ENCODE measurements at regions not wholly inside any gene's neighbourhood (a gene's known extent, or its start where the extent isn't known, plus 50 kb on each side); places are given as distances from the start of the nearest gene placed in this dataset.
"Not testable (repeated sequence)": the region's sequence is repeated elsewhere in the genome, so short reads cannot be mapped to it uniquely, and the experiment has no call there.

- no peak overlapping the region for H3K27ac ChIP-seq (ENCODE audit: low read length in 2 of 2)
- no peaks in the 10 kb centered on the region for H3K9me3 ChIP-seq (ENCODE audit: control extremely low read depth in 1 of 3, control insufficient read depth in 2 of 3, insufficient read depth in 1 of 3, low read length in 2 of 3)
- no peak overlapping the region for H3K4me3 Mint-ChIP-seq
- ATAC-seq (ENCODE audit: low read depth) (no peak), DNase-seq (no peak)
- no peak overlapping the region for H3K9ac ChIP-seq (ENCODE audit: low read length)
- peaks cover 2% of the 10 kb centered on the region for H3K4me1 Mint-ChIP-seq
- H4K20me1 ChIP-seq (ENCODE audit: control insufficient read depth, insufficient read depth, low read length, poor library complexity, severe bottlenecking), result no peaks in the 10 kb centered on the region
- H3K4me3 ChIP-seq (ENCODE audit: control extremely low read depth in 1 of 5, extremely low read depth in 1 of 5, insufficient read depth in 1 of 5, low read depth in 2 of 5, low read length in 4 of 5), result no peak overlapping the region
- H3K4me1 ChIP-seq (ENCODE audit: control insufficient read depth in 2 of 2, insufficient read depth in 2 of 2, low read length in 2 of 2), result no peaks in the 10 kb centered on the region
- H3K27me3 ChIP-seq (replicated peaks in 1 of 4; ENCODE audit: control extremely low read depth in 1 of 4, control insufficient read depth in 3 of 4, insufficient read depth in 4 of 4, low read length in 3 of 4), result no peaks in the 10 kb centered on the region
- no peak overlapping the region for H3K27ac Mint-ChIP-seq
- H3K9me3 Mint-ChIP-seq (ENCODE audit: insufficient read depth), result no peaks in the 10 kb centered on the region
- peaks cover 14 to 35% of the 10 kb centered on the region in 2 experiments for H3K36me3 ChIP-seq (replicated peaks in 1 of 2; ENCODE audit: control extremely low read depth in 1 of 2, control insufficient read depth in 1 of 2, extremely low read depth in 1 of 2, insufficient read depth in 2 of 2, low read length in 1 of 2)
- intact Hi-C loops (cut with micrococcal nuclease), result no loop called here
- no CpG with 5 or more reads among the region's 4 CpGs for WGBS (ENCODE audit: insufficient coverage)
- CTCF ChIA-PET, result interaction anchor here (0.6 to 1.1 kb wide), 3 partner anchors 71 to 150 kb away, joined by 3 to 4 read pairs (median 3); no protein-coding TSS in a partner anchor
- H3K79me2 ChIP-seq (ENCODE audit: control insufficient read depth, insufficient read depth, low read length), result peaks cover 25% of the 10 kb centered on the region
- no peak for TF ChIP-seq EZH2 (IDR thresholded peaks at IDR 0.05; ENCODE audit: borderline replicate concordance, insufficient read depth, low read depth, low read length, poor library complexity, severe bottlenecking)
- TF ChIP-seq, protein P1, sequence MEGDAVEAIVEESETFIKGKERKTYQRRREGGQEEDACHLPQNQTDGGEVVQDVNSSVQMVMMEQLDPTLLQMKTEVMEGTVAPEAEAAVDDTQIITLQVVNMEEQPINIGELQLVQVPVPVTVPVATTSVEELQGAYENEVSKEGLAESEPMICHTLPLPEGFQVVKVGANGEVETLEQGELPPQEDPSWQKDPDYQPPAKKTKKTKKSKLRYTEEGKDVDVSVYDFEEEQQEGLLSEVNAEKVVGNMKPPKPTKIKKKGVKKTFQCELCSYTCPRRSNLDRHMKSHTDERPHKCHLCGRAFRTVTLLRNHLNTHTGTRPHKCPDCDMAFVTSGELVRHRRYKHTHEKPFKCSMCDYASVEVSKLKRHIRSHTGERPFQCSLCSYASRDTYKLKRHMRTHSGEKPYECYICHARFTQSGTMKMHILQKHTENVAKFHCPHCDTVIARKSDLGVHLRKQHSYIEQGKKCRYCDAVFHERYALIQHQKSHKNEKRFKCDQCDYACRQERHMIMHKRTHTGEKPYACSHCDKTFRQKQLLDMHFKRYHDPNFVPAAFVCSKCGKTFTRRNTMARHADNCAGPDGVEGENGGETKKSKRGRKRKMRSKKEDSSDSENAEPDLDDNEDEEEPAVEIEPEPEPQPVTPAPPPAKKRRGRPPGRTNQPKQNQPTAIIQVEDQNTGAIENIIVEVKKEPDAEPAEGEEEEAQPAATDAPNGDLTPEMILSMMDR (IDR thresholded peaks at IDR 0.05), result no peak
- no peak overlapping the region for H3K4me2 ChIP-seq (replicated peaks; ENCODE audit: low read depth, low read length, poor library complexity, severe bottlenecking)
- POLR2A ChIA-PET, result interaction anchor here (0.7 kb wide), 1 partner anchor 100 kb away, joined by 5 read pairs; no protein-coding TSS in a partner anchor
- no peaks in the 10 kb centered on the region for H3K27me3 Mint-ChIP-seq
- no peak overlapping the region for H2AFZ ChIP-seq (ENCODE audit: insufficient read depth, low read depth, low read length, poor library complexity, severe bottlenecking)
Observed at GRCh38 chr3:51593697-51594096, 55.2 kb downstream of the RAD54L2 start.

DNA sequence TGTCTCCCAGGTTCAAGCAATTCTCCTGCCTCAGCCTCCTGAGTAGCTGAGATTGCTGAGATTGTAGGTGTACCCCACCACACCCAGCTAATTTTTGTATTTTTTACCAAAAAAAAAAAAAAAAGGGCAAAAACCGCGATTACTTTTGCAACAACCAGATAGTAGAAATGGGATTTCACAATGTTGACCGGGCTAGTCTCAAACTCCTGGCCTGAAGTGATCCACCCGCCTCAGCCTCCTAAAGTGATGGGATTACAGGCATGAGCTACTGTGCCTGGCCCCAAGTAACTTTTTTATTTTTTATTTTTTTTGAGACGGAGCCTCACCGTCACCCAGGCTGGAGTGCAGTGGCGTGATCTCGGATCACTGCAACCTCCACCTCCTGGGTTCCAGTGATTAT is 61.1 kb downstream of the RAD54L2 start:
- H3K4me1 Mint-ChIP-seq; H3K27ac ChIP-seq (ENCODE audit: low read length in 2 of 2); H3K27ac Mint-ChIP-seq; H3K27me3 Mint-ChIP-seq; ATAC-seq (ENCODE audit: low read depth); H3K27me3 ChIP-seq (replicated peaks in 1 of 4; ENCODE audit: control extremely low read depth in 1 of 4, control insufficient read depth in 3 of 4, insufficient read depth in 4 of 4, low read length in 3 of 4); H3K4me1 ChIP-seq (ENCODE audit: control insufficient read depth in 2 of 2, insufficient read depth in 2 of 2, low read length in 2 of 2); H4K20me1 ChIP-seq (ENCODE audit: control insufficient read depth, insufficient read depth, low read length, poor library complexity, severe bottlenecking); intact Hi-C loops (cut with micrococcal nuclease); H3K9me3 Mint-ChIP-seq (ENCODE audit: insufficient read depth); H3K4me3 ChIP-seq (ENCODE audit: control extremely low read depth in 1 of 5, extremely low read depth in 1 of 5, insufficient read depth in 1 of 5, low read depth in 2 of 5, low read length in 4 of 5); H3K9ac ChIP-seq (ENCODE audit: low read length); DNase-seq; H3K4me3 Mint-ChIP-seq; H2AFZ ChIP-seq (ENCODE audit: insufficient read depth, low read depth, low read length, poor library complexity, severe bottlenecking); CTCF ChIA-PET; H3K9me3 ChIP-seq (ENCODE audit: control extremely low read depth in 1 of 3, control insufficient read depth in 2 of 3, insufficient read depth in 1 of 3, low read length in 2 of 3); H3K4me2 ChIP-seq (replicated peaks; ENCODE audit: low read depth, low read length, poor library complexity, severe bottlenecking): not testable (repeated sequence)
- Histone ChIP-seq H3K36me3 (replicated peaks in 1 of 2; ENCODE audit: control extremely low read depth in 1 of 2, control insufficient read depth in 1 of 2, extremely low read depth in 1 of 2, insufficient read depth in 2 of 2, low read length in 1 of 2) (peaks cover 4 to 21% of the 10 kb centered on the region in 2 experiments), H3K79me2 (ENCODE audit: control insufficient read depth, insufficient read depth, low read length) (peaks cover 40% of the 10 kb centered on the region)
- WGBS (ENCODE audit: insufficient coverage), result 97% methylated on average over 7 of the region's 8 CpGs
- POLR2A ChIA-PET, result interaction anchor here (0.7 kb wide), 1 partner anchor 14 kb away, joined by 9 read pairs; no protein-coding TSS in a partner anchor
